MCF 10A (cell line): ENCODE measurements at regions not wholly inside any gene's neighbourhood (a gene's known extent, or its start where the extent isn't known, plus 50 kb on each side); places are given as distances from the start of the nearest gene placed in this dataset.

Experiments
- BruUV-seq: library from RNA; stranded (reverse); fragments of 400-500 nt; replicated peaks from 2 replicates; lab custom pipeline; 2021; lab: Mats Ljungman, UMichigan
- CTCF ChIA-PET: fragments of 300-600 bp; sonication (Branson Sonifier 250); formaldehyde crosslinking; extraction: SDS; loops from one replicate; lab custom pipeline; 2021; ENCODE audit warnings: antibody characterized with exemption, inconsistent platforms; lab: Yijun Ruan, JAX
- POLR2A ChIA-PET: fragments of 300-600, 350-650 bp; sonication (Branson Sonifier 250); formaldehyde crosslinking; extraction: SDS; loops from one replicate; lab custom pipeline; 2020; ENCODE audit warnings: antibody characterized with exemption, inconsistent platforms; lab: Yijun Ruan, JAX
- DNase-seq: peaks from one replicate; pipeline ENCODE4 v3.0.0-alpha.2; 2018; ENCODE audit not compliant: unreplicated experiment
- H3K27ac Mint-ChIP-seq: one replicate; pipeline ENCODE4 v1.8.0; 2022; ENCODE audit warnings: mild to moderate bottlenecking, low read depth, mixed read lengths; ENCODE audit not compliant: unreplicated experiment
- H3K27me3 Mint-ChIP-seq: one replicate; pipeline ENCODE4 v1.8.0; 2022; ENCODE audit warnings: mixed read lengths; ENCODE audit not compliant: insufficient read depth, unreplicated experiment
- H3K36me3 Mint-ChIP-seq: one replicate; pipeline ENCODE4 v1.8.0; 2022; ENCODE audit warnings: mild to moderate bottlenecking, moderate library complexity, mixed read lengths; ENCODE audit not compliant: insufficient read depth, unreplicated experiment
- H3K4me1 Mint-ChIP-seq: one replicate; pipeline ENCODE4 v1.8.0; 2022; ENCODE audit warnings: mixed read lengths; ENCODE audit not compliant: insufficient read depth, unreplicated experiment
- H3K4me3 Mint-ChIP-seq: one replicate; pipeline ENCODE4 v1.8.0; 2022; ENCODE audit warnings: mild to moderate bottlenecking, moderate library complexity, mixed read lengths; ENCODE audit not compliant: unreplicated experiment
- H3K9me3 Mint-ChIP-seq: one replicate; pipeline ENCODE4 v1.8.0; 2022; ENCODE audit warnings: mixed read lengths; ENCODE audit not compliant: unreplicated experiment
- intact Hi-C: fragments of 100-400 bp; cut with micrococcal nuclease; formaldehyde crosslinking; loops from 2 replicates; pipeline ENCODE4 v1.14.1; 2022
- TF ChIP-seq, protein P1 (sequence below): fragments of 200-600 bp; IDR thresholded peaks from one replicate; pipeline ENCODE4 v1.8.0; 2022; ENCODE audit warnings: antibody characterized with exemption, mild to moderate bottlenecking; ENCODE audit not compliant: unreplicated experiment

- DNase-seq, result no peak
- Mint-ChIP-seq H3K9me3 (no peaks in the 10 kb centered on the region), H3K4me1 (peaks cover 11% of the 10 kb centered on the region), H3K27ac (no peak overlapping the region), H3K36me3 (no peaks in the 10 kb centered on the region), H3K4me3 (no peak overlapping the region), H3K27me3 (no peaks in the 10 kb centered on the region)
- TF ChIP-seq, protein P1, sequence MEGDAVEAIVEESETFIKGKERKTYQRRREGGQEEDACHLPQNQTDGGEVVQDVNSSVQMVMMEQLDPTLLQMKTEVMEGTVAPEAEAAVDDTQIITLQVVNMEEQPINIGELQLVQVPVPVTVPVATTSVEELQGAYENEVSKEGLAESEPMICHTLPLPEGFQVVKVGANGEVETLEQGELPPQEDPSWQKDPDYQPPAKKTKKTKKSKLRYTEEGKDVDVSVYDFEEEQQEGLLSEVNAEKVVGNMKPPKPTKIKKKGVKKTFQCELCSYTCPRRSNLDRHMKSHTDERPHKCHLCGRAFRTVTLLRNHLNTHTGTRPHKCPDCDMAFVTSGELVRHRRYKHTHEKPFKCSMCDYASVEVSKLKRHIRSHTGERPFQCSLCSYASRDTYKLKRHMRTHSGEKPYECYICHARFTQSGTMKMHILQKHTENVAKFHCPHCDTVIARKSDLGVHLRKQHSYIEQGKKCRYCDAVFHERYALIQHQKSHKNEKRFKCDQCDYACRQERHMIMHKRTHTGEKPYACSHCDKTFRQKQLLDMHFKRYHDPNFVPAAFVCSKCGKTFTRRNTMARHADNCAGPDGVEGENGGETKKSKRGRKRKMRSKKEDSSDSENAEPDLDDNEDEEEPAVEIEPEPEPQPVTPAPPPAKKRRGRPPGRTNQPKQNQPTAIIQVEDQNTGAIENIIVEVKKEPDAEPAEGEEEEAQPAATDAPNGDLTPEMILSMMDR, result no peak
- intact Hi-C loops, result no loop called here
- ChIA-PET POLR2A (interaction anchor here (0.5 to 1.2 kb wide), 2 partner anchors 23 to 106 kb away, joined by 3 to 4 read pairs; no protein-coding TSS in a partner anchor), CTCF (no interaction called here)
- no TSS peak for BruUV-seq
These were observed 348.0 kb downstream of the VPS13C start for GRCh38 chr15:61712129-61712759.

DNA sequence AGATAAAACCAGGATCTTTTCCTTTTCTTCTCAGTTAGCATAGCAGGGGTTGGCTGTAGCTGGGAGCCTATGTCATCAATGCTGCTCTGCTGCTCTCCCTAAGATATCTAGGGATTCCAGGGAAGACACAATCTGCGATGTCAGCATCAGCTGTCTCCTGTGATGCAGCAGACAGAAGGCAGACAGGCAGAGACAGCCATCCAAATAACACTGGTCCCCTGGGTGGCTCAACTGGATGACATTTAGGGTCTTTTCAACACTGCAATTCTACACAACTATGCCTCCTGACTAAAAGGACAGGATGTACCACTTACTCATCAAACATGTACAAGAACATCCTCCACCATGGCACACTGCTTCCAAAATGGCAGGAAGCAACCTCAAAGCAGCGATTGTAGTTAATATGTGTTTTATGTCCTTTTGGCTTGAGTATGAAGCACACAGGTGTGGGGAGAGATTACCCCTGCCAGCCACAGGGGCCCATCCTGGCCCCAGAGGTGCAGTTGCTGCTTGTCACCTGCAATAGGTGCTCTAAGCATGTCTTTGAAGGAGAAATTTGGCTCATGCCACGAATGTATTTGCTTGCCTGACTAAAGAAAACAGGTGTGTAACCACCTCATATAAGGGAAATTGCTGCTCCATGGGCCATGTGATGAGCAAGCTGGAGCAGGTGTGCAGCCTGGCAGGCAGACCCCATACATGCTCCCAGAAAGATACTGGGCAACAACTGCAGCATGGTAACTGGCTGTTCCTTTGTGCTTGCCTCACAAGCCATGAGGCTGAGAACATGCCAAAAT, 357.8 kb downstream of the VPS13C start:
- Mint-ChIP-seq H3K27ac (no peak overlapping the region), H3K4me3 (no peak overlapping the region), H3K27me3 (no peaks in the 10 kb centered on the region), H3K4me1 (peaks cover 14% of the 10 kb centered on the region), H3K9me3 (no peaks in the 10 kb centered on the region), H3K36me3 (no peaks in the 10 kb centered on the region)
- intact Hi-C loops, result loop anchor here (1.0 kb wide), 1 partner anchor 132 kb away; no protein-coding TSS in a partner anchor
- TF ChIP-seq, protein P1, result no peak
- ChIA-PET CTCF (interaction anchor here (0.6 to 0.7 kb wide), 2 partner anchors 105 to 1339 kb away, joined by 3 read pairs; no protein-coding TSS in a partner anchor), POLR2A (interaction anchor here (0.6 kb wide), 1 partner anchor 57 kb away, joined by 3 read pairs; no protein-coding TSS in a partner anchor)
- no TSS peak for BruUV-seq
- DNase-seq, result peak; percentile 29

GRCh38 chr15:61701455-61701854, 358.8 kb downstream of the VPS13C start:
- ChIA-PET CTCF (no interaction called here), POLR2A (no interaction called here)
- Mint-ChIP-seq H3K9me3 (no peaks in the 10 kb centered on the region), H3K36me3 (no peaks in the 10 kb centered on the region), H3K27ac (no peak overlapping the region), H3K4me3 (no peak overlapping the region), H3K4me1 (peaks cover 12% of the 10 kb centered on the region), H3K27me3 (no peaks in the 10 kb centered on the region)
- DNase-seq, result no peak
- intact Hi-C loops, result no loop called here
- no TSS peak for BruUV-seq
- TF ChIP-seq, protein P1, result no peak

DNA sequence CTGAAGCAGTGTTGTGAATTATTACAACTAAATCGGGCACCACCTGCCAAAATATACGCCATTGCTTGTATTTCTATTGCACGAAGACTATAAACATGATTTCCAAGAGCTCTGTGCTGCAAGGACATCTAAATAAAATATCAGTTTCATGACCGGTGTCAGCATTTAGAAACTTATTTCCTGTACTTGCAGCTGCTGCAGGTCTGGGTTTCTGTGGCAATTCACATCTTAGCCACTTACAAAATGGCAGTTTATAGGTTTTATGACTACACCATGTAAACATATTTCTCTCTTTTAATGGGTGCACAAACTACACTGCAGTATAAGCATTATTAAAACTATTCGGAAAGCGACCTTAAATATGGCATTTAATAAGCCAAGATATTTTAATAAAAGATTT, 359.4 kb downstream of the VPS13C start:
- no peaks in the 10 kb centered on the region for H3K9me3 Mint-ChIP-seq
- TF ChIP-seq, protein P1, result no peak
- ChIA-PET POLR2A (no interaction called here), CTCF (no interaction called here)
- no peak overlapping the region for H3K27ac Mint-ChIP-seq
- no peaks in the 10 kb centered on the region for H3K36me3 Mint-ChIP-seq
- H3K4me1 Mint-ChIP-seq, result peaks cover 7% of the 10 kb centered on the region
- BruUV-seq, result no TSS peak
- no peaks in the 10 kb centered on the region for H3K27me3 Mint-ChIP-seq
- no peak for DNase-seq
- intact Hi-C loops, result no loop called here
- no peak overlapping the region for H3K4me3 Mint-ChIP-seq
